Left ventricle myocardium inferior (tissue), 1 donor: ENCODE measurements at regions not wholly inside any gene's neighbourhood (a gene's known extent, or its start where the extent isn't known, plus 50 kb on each side); places are given as distances from the start of the nearest gene placed in this dataset.

Experiments used
- DNase-seq: peaks from one replicate; pipeline ENCODE4 v3.0.0-alpha.2; 2020
- H3K27ac ChIP-seq: fragments of 200-600 bp; replicated peaks from 2 replicates; pipeline ENCODE4 v1.8.0; 2021
- H3K27me3 ChIP-seq: fragments of 200-600 bp; 2 replicates; pipeline ENCODE4 v1.8.0; 2021; ENCODE audit warnings: low read depth
- H3K36me3 ChIP-seq: fragments of 200-600 bp; 2 replicates; pipeline ENCODE4 v1.8.0; 2021
- H3K4me1 ChIP-seq: fragments of 200-600 bp; 2 replicates; pipeline ENCODE4 v1.8.0; 2021
- H3K4me3 ChIP-seq: fragments of 200-600 bp; 2 replicates; pipeline ENCODE4 v1.8.0; 2021; ENCODE audit warnings: mild to moderate bottlenecking, moderate library complexity
- H3K9me3 ChIP-seq: fragments of 200-600 bp; replicated peaks from 2 replicates; pipeline ENCODE4 v1.8.0; 2021
- CTCF ChIP-seq: fragments of 200-600 bp; IDR thresholded peaks from 2 replicates; pipeline ENCODE4 v1.8.0; 2021; ENCODE audit warnings: antibody characterized with exemption, mild to moderate bottlenecking, borderline replicate concordance
- intact Hi-C: fragments of 100-400 bp; cut with micrococcal nuclease; formaldehyde crosslinking; loops from one replicate; pipeline ENCODE4 v1.11.0; 2022
- donor health status: DM: no; HTN: yes; CAD: no; lungs with severe emphysema.

DNA sequence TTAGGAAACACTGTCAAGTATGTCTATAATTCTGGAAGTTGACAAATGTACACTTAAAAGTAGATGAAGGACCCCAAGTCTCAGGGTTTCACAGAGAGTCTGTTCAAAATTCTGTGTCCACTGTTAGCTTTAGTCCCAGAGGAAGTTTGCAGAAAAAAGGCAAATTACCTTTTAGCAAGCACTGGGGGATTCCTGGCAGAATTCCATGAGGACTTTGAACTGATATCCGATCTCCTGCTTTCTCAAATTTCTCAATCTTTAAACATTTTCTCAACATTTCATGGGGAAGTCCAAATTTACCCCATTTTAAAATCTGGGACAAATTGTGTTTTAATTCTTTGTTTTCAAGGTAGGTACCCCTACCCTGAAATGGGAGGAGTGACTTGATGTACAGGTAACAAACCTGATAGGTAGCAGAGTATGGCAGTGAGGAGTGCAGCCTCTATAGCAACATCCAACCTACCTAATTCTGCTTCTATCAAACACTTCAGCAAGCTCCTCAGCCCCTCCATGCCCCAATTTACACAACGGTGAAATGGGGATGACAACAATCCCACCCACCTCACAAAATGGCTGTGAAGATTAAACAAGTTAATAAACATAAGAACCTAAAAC, 344.9 kb downstream of the OMA1 start:
- H3K36me3 ChIP-seq: no peaks in the 10 kb centered on the region

DNA sequence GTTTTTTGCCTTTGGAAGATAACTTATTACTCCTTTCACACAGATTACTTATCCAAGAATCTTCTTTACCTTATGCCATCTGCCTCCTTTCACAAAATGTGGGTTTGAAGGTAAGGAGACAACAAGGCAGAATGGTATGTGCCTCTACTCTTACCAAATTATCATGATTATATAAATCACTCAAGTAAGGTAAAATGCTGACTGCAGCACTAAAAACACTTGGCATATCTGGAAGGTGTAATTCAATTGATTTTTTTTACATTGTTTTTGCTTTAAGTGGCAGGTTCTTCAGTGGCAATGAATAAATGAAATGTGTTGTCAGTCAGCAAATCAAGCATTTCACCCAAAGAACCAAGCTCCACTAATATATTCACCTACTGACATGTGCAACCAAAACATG, 346.1 kb downstream of the OMA1 start:
- no peaks in the 10 kb centered on the region for H3K4me1 ChIP-seq
- intact Hi-C loops: no loop called here
- no peaks in the 10 kb centered on the region for H3K27me3 ChIP-seq
- no peak overlapping the region for H3K27ac ChIP-seq
- DNase-seq: no peak
- no peaks in the 10 kb centered on the region for H3K9me3 ChIP-seq
- no peak for TF ChIP-seq CTCF
- H3K4me3 ChIP-seq: no peak overlapping the region
- H3K36me3 ChIP-seq: no peaks in the 10 kb centered on the region

More for the DNA sequence above, 344.9 kb downstream of the OMA1 start:
- no peak for TF ChIP-seq CTCF
- Histone ChIP-seq H3K27me3 (no peaks in the 10 kb centered on the region), H3K27ac (no peak overlapping the region), H3K4me3 (no peak overlapping the region), H3K9me3 (no peaks in the 10 kb centered on the region), H3K4me1 (no peaks in the 10 kb centered on the region)
- DNase-seq: no peak
- intact Hi-C loops: no loop called here

DNA sequence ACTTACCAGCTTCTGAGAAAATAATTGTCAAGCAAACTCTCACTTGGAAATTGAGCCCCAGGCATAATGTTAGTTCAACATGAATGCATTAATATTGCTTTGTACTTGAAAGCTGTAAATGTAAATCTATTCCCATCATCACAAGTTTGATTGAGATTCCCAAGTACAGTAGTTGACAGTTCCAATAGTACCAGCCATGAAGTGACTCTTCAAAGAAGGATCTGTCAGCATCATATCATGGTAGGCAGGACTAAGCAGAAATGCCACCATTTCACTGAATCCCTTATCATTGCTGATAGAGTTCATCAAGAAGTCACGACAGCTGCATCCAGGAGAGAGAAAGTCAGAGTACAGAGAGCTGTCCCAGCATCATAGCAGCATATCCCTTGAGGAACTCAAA, 348.7 kb downstream of the OMA1 start:
- no peak for TF ChIP-seq CTCF
- Histone ChIP-seq H3K4me3 (no peak overlapping the region), H3K27ac (no peak overlapping the region), H3K36me3 (no peaks in the 10 kb centered on the region), H3K9me3 (no peaks in the 10 kb centered on the region), H3K27me3 (no peaks in the 10 kb centered on the region), H3K4me1 (no peaks in the 10 kb centered on the region)
- no peak for DNase-seq
- intact Hi-C loops: no loop called here

DNA sequence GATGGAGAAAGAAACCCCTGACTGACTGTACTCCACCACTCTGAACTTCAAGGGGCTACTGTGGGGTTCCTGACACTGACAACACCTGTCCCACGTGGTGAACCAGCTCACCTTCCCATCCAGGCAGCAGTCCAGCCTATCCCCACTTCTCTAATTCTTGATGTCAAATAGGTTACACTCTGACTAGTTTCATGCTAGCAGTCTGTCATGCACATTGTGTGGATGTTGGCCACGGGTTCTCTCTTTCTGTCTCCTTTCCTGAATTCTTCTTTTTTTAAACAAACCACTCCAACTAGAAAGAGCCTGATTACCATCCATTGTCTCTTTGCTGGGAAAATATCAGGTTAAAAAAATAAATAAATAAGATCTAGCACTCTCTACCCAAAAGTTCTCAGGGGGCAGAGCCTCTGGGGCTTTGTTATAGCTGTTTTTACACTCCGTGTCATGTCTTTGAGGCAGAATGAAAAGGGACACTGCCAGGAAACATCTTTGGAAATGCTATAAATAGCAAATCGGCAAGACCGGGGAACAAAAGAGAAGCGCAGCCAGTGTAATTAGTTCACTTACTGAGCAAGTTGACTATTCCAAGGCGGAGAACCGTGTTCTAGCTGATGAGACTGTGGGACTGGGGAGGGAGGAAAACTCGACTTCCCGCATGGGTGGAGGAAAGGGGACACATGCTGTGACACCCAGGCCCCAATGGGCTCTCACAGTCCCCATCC, 356.1 kb downstream of the OMA1 start:
- Histone ChIP-seq H3K27ac (peak overlapping the region; percentile 47), H3K4me1 (peaks cover 21% of the 10 kb centered on the region), H3K9me3 (no peaks in the 10 kb centered on the region), H3K4me3 (no peak overlapping the region), H3K27me3 (no peaks in the 10 kb centered on the region), H3K36me3 (no peaks in the 10 kb centered on the region)
- no peak for DNase-seq
- TF ChIP-seq CTCF: no peak
- intact Hi-C loops: no loop called here

GRCh38 chr1:58189453-58189852, 357.1 kb downstream of the OMA1 start:
- TF ChIP-seq CTCF: no peak
- peak; percentile 27 for DNase-seq
- no peaks in the 10 kb centered on the region for H3K36me3 ChIP-seq
- H3K27ac ChIP-seq: no peak overlapping the region
- no peaks in the 10 kb centered on the region for H3K27me3 ChIP-seq
- intact Hi-C loops: no loop called here
- H3K4me1 ChIP-seq: peaks cover 21% of the 10 kb centered on the region
- no peak overlapping the region for H3K4me3 ChIP-seq
- no peaks in the 10 kb centered on the region for H3K9me3 ChIP-seq
